ENCODE measurements at regions not wholly inside any gene's neighbourhood (a gene's known extent, or its start where the extent isn't known, plus 50 kb on each side); places are given as distances from the start of the nearest gene placed in this dataset.

DNA sequence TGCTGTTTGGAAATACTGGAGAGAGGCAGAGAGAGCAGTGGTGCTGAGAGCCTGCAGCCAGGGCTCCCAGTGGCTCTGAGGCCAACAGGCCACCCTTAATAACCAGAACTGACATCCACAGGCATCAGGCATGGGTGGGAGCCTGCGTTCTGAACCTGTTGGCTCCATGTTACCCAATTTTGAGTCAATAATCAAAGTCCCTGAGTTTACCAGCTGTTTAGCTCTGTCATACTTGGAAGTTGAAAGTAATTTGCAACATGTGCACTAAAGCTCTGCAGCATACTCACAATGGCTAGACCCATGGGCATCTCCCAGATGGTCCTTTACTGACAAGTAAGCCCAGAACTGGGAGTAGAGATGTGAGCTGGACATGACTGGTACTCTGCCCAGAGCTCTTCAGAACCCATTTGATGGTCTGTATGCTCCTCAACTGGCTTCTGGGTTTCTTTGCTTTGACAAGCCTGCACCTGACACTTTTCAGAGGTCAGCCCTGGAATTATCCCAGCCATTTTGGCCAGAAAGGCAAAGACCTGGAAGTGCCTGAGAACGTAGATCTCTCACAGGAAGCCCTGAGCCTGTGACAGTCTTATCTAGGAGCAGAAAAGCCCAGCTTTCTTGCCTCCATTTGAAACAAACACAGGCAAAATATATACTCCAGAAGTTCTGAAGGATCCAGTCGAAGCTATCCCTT, 122.4 kb upstream of the CITED2 start:
- TF ChIP-seq CTCF (IDR thresholded peaks at IDR 0.05) (no peak), POLR2A (IDR thresholded peaks at IDR 0.05) (no peak)
- Histone ChIP-seq H3K4me3 (no peak overlapping the region), H3K27me3 (no peaks in the 10 kb centered on the region), H3K4me1 (no peaks in the 10 kb centered on the region), H3K27ac (no peak overlapping the region), H3K36me3 (no peaks in the 10 kb centered on the region), H3K9me3 (no peaks in the 10 kb centered on the region)
- DNase-seq = no peak

DNA sequence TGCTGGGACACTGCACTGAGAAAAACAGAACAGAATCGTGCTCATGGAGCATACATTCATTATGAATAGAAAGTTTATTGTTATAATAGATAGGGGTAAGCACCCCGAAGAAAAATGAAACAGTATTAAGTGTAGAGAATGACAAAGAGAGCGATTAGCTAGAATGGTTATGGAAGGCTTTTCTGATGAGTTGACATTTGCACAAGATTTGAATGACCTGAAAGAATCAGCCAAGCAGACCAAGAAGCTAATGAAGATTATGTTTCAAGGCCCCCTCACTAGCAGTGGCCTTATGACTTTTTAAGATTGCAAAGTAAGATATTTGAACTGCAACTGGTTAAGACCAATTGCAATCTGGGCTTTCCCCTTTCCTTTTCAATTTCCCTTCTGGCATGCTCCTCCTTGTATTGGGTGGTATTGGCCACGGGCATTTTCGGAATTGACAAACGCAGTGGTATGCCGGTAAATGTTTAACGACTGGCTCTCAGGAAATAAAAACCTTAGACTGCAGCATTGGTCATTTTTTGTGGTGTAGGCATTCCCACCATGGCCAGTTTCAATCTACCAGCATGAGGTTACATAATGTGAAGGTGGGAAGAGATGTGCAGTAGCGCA, 120.0 kb upstream of the CITED2 start:
- Histone ChIP-seq H3K36me3 (no peaks in the 10 kb centered on the region), H3K9me3 (no peaks in the 10 kb centered on the region), H3K4me1 (no peaks in the 10 kb centered on the region), H3K27me3 (no peaks in the 10 kb centered on the region), H3K4me3 (no peak overlapping the region), H3K27ac (no peak overlapping the region)
- TF ChIP-seq POLR2A (IDR thresholded peaks at IDR 0.05) (no peak), CTCF (IDR thresholded peaks at IDR 0.05) (no peak)
- no peak for DNase-seq

DNA sequence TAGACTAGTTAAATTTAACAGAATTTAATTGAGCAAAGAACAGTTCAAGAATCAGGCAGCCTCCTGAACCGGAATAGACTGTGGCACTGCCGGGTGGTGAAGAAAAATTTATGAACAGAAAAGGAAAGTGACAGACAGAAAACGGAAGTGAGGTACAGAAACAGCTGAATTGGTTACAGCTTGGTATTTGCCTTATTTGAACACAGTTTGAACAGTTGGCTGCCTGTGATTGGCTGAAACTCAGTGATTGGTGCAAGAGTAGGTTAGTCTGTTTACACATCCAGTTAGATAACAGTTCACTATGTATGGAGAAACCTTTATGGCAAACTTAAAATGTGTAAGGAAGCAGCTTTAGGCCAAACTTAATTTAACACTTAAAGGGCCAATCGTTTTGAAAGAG, 116.0 kb upstream of the CITED2 start:
- Histone ChIP-seq H3K4me1 (no peaks in the 10 kb centered on the region), H3K27me3 (no peaks in the 10 kb centered on the region), H3K4me3 (no peak overlapping the region), H3K36me3 (no peaks in the 10 kb centered on the region), H3K9me3 (no peaks in the 10 kb centered on the region), H3K27ac (no peak overlapping the region)
- TF ChIP-seq CTCF (IDR thresholded peaks at IDR 0.05) (no peak), POLR2A (IDR thresholded peaks at IDR 0.05) (no peak)
- no peak for DNase-seq

DNA sequence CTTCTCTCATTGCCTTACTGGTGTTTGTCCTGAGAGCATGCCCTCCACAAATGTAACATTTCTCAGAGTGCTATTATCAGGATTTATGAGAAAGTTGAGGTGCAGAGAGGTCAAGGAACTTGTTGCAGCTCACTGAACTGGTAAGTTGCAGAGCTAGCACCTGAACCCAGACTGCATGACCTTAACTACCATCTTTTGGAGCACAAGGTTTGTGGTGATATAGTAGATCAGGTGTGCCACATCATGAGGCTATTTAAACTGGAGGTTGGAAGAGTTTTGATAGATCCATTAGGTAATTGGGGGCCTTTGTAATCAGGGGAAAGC, 112.0 kb upstream of the CITED2 start:
- TF ChIP-seq CTCF (IDR thresholded peaks at IDR 0.05) (no peak), POLR2A (IDR thresholded peaks at IDR 0.05) (no peak)
- no peaks in the 10 kb centered on the region for H3K4me1 ChIP-seq
- no peak overlapping the region for H3K27ac ChIP-seq

DNA sequence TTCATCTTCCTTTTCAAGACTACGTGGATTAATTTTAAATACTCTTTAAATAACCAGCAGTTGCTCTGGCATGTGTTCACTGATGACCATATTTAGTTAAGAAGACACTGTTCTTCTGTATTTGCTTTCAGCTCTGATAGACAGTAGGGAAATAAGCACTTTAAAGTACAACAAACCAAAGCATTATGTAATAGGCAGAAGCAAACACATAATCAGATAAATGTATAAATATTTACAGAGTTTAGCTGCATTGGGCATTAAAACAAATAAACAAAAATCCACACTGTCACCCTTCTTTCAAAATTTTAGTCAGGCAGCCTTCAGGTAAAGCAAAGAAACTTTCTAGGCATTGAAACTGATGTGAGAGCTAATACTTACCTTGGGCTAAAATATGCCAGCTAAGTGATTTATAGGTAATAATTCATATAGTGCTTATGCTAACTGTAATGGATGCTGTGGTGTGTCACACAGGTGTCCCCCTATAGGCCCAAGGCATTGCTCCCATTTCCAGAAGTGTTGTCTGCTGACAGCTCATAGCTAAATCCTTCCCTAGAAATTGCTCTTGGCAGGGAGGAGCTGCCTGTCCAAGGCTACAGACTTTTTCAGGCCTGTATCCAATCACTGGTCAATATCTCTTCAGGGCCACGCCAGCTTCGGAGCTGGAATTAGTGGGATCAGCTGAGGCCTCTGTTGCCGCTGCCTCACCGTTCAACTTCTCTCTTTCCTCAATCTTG, 111.5 kb upstream of the CITED2 start:
- H3K27me3 ChIP-seq = no peaks in the 10 kb centered on the region
- TF ChIP-seq POLR2A (IDR thresholded peaks at IDR 0.05) = no peak
- TF ChIP-seq CTCF (IDR thresholded peaks at IDR 0.05) = no peak
- H3K9me3 ChIP-seq = no peaks in the 10 kb centered on the region
- H3K27ac ChIP-seq = no peak overlapping the region
- no peaks in the 10 kb centered on the region for H3K36me3 ChIP-seq
- no peaks in the 10 kb centered on the region for H3K4me1 ChIP-seq
- no peak for DNase-seq
- no peak overlapping the region for H3K4me3 ChIP-seq

More for the DNA sequence above, 112.0 kb upstream of the CITED2 start:
- no peaks in the 10 kb centered on the region for H3K27me3 ChIP-seq
- H3K36me3 ChIP-seq = no peaks in the 10 kb centered on the region
- no peaks in the 10 kb centered on the region for H3K9me3 ChIP-seq
- no peak for DNase-seq
- H3K4me3 ChIP-seq = no peak overlapping the region

All from Peyer's patch (tissue), 4 donors.